Endodermal cell (in vitro differentiated cells): ENCODE measurements at regions not wholly inside any gene's neighbourhood (a gene's known extent, or its start where the extent isn't known, plus 50 kb on each side); places are given as distances from the start of the nearest gene placed in this dataset.

Experiments
- DNase-seq: peaks from one replicate; pipeline ENCODE4 v3.0.0-alpha.2; 2017
- H3K27ac ChIP-seq: 2 replicates; pipeline ENCODE4 v1.5.1; 2013; ENCODE audit warnings: mild to moderate bottlenecking, low read depth, low read length, moderate library complexity
- H3K27me3 ChIP-seq: 2 replicates; pipeline ENCODE4 v1.6.1; 2013; ENCODE audit warnings: mild to moderate bottlenecking, low read length, moderate library complexity; ENCODE audit not compliant: insufficient read depth, control insufficient read depth, poor library complexity, severe bottlenecking
- H3K36me3 ChIP-seq: 2 replicates; pipeline ENCODE4 v1.7.0; 2013; ENCODE audit warnings: mild to moderate bottlenecking, low read length, moderate library complexity; ENCODE audit not compliant: control insufficient read depth, insufficient read depth
- H3K4me1 ChIP-seq: one replicate; pipeline ENCODE4 v1.7.0; 2013; ENCODE audit warnings: low read length; ENCODE audit not compliant: control insufficient read depth, insufficient read depth
- H3K4me3 ChIP-seq: 2 replicates; pipeline ENCODE4 v1.5.1; 2013; ENCODE audit warnings: mild to moderate bottlenecking, low read length, moderate library complexity
- H3K9ac ChIP-seq: 2 replicates; pipeline ENCODE4 v1.6.1; 2013; ENCODE audit warnings: mild to moderate bottlenecking, low read length, moderate library complexity; ENCODE audit not compliant: poor library complexity, severe bottlenecking; ENCODE audit errors: extremely low read depth
- H3K9me3 ChIP-seq: 2 replicates; pipeline ENCODE4 v1.6.1; 2013; ENCODE audit warnings: mild to moderate bottlenecking, low read length, moderate library complexity; ENCODE audit not compliant: control insufficient read depth
- H3K27ac Mint-ChIP-seq: 2 replicates; pipeline ENCODE4 v1.8.0; 2020; ENCODE audit warnings: mixed read lengths
- H3K27me3 Mint-ChIP-seq: 2 replicates; pipeline ENCODE4 v1.8.0; 2021; ENCODE audit warnings: mild to moderate bottlenecking, mixed read lengths; ENCODE audit not compliant: insufficient read depth
- H3K36me3 Mint-ChIP-seq: 2 replicates; pipeline ENCODE4 v1.8.0; 2020; ENCODE audit warnings: low read depth, mixed read lengths
- H3K4me1 Mint-ChIP-seq: 2 replicates; pipeline ENCODE4 v1.8.0; 2020; ENCODE audit warnings: mixed read lengths
- H3K4me3 Mint-ChIP-seq: 2 replicates; pipeline ENCODE4 v1.8.0; 2020; ENCODE audit warnings: mild to moderate bottlenecking, moderate library complexity, mixed read lengths
- H3K9me3 Mint-ChIP-seq: 2 replicates; pipeline ENCODE4 v1.8.0; 2020; ENCODE audit warnings: mild to moderate bottlenecking, mixed read lengths
- CTCF ChIP-seq: fragments of 200-600 bp; sonication (generic); conservative IDR thresholded peaks from 2 replicates; pipeline ENCODE4 v1.5.0; 2021; ENCODE audit warnings: antibody characterized with exemption, mild to moderate bottlenecking
- WGBS, 2 experiments: methylation state at CpG; one replicate each; pipeline versions ENCODE4 v1.1.5 to v1.1.7; 2013; ENCODE audit warnings: missing lambda C conversion rate in 2 of 2, mixed read lengths in 1 of 2; ENCODE audit not compliant: insufficient coverage in 1 of 2, insufficient read length in 1 of 2; 5-methylcytosine and 5-hydroxymethylcytosine counted together

- no peak overlapping the region for H3K4me3 ChIP-seq
- peaks cover 7% of the 10 kb centered on the region for H3K9me3 ChIP-seq
- H3K9ac ChIP-seq, result no peak overlapping the region
- Mint-ChIP-seq H3K4me1 (no peaks in the 10 kb centered on the region), H3K27me3 (no peaks in the 10 kb centered on the region), H3K27ac (no peak overlapping the region), H3K4me3 (no peak overlapping the region), H3K36me3 (peaks cover 2% of the 10 kb centered on the region), H3K9me3 (peaks cover 8% of the 10 kb centered on the region)
- DNase-seq, result peak; percentile 42
- H3K27ac ChIP-seq, result no peak overlapping the region
- H3K27me3 ChIP-seq, result no peaks in the 10 kb centered on the region
- TF ChIP-seq CTCF, result no peak
- WGBS, 2 experiments, result 70 to 83% methylated on average over 3 to 4 of the region's 4 CpGs
- H3K4me1 ChIP-seq, result no peaks in the 10 kb centered on the region
- no peaks in the 10 kb centered on the region for H3K36me3 ChIP-seq
These were observed 1115.5 kb downstream of the DTWD2 start for GRCh38 chr5:117872798-117873368.

GRCh38 chr5:117869596-117869995, 1118.8 kb downstream of the DTWD2 start:
- no peak overlapping the region for H3K4me3 ChIP-seq
- no peaks in the 10 kb centered on the region for H3K27me3 ChIP-seq
- H3K4me1 ChIP-seq, result no peaks in the 10 kb centered on the region
- WGBS, 2 experiments, result 95% methylated on average over 1 of the region's 1 CpG; no CpG with 5 or more reads in 1 of the 2 experiments
- no peak overlapping the region for H3K9ac ChIP-seq
- no peak for DNase-seq
- no peaks in the 10 kb centered on the region for H3K36me3 Mint-ChIP-seq
- H3K9me3 Mint-ChIP-seq, result peaks cover under 1% of the 10 kb centered on the region
- H3K27me3 Mint-ChIP-seq, result no peaks in the 10 kb centered on the region
- H3K36me3 ChIP-seq, result no peaks in the 10 kb centered on the region
- no peak overlapping the region for H3K27ac ChIP-seq
- H3K4me1 Mint-ChIP-seq, result no peaks in the 10 kb centered on the region
- H3K9me3 ChIP-seq, result no peaks in the 10 kb centered on the region
- H3K4me3 Mint-ChIP-seq, result no peak overlapping the region
- TF ChIP-seq CTCF, result no peak
- no peak overlapping the region for H3K27ac Mint-ChIP-seq

- WGBS, 2 experiments, result 91 to 94% methylated on average over 2 of the region's 2 CpGs
- no peak overlapping the region for H3K9ac ChIP-seq
- no peaks in the 10 kb centered on the region for H3K9me3 Mint-ChIP-seq
- peaks cover 8% of the 10 kb centered on the region for H3K4me1 Mint-ChIP-seq
- no peaks in the 10 kb centered on the region for H3K36me3 ChIP-seq
- no peak for DNase-seq
- TF ChIP-seq CTCF, result no peak
- no peaks in the 10 kb centered on the region for H3K9me3 ChIP-seq
- H3K4me3 Mint-ChIP-seq, result no peak overlapping the region
- no peaks in the 10 kb centered on the region for H3K27me3 ChIP-seq
- no peak overlapping the region for H3K27ac ChIP-seq
- H3K4me1 ChIP-seq, result peaks cover 2% of the 10 kb centered on the region
- H3K36me3 Mint-ChIP-seq, result no peaks in the 10 kb centered on the region
- no peak overlapping the region for H3K27ac Mint-ChIP-seq
- no peaks in the 10 kb centered on the region for H3K27me3 Mint-ChIP-seq
- H3K4me3 ChIP-seq, result no peak overlapping the region
These were observed 1124.6 kb downstream of the DTWD2 start for GRCh38 chr5:117863586-117864296.
